Activated CD8-positive, alpha-beta T cell treated with anti-CD3 and anti-CD28 coated beads for 36 hours (primary cell): ENCODE measurements at regions not wholly inside any gene's neighbourhood (a gene's known extent, or its start where the extent isn't known, plus 50 kb on each side); places are given as distances from the start of the nearest gene placed in this dataset.

Experiments used
- ATAC-seq: fragments of 200-7000 bp; cut with Tn5 transposase; one replicate; pipeline ENCODE4 v1.10.0; 2021; ENCODE audit warnings: mild to moderate bottlenecking, moderate library complexity
- CTCF ChIA-PET: fragments of 350-600 bp; sonication (Branson Sonifier 250); formaldehyde crosslinking; loops from one replicate; lab custom pipeline; 2021; ENCODE audit warnings: antibody characterized with exemption; lab: Charles Lee
- POLR2A ChIA-PET: fragments of 350-600 bp; sonication (Branson Sonifier 250); formaldehyde crosslinking; loops from one replicate; lab custom pipeline; 2021; ENCODE audit warnings: antibody characterized with exemption; lab: Charles Lee
- DNase-seq: peaks from one replicate; pipeline ENCODE4 v3.0.0-alpha.2; 2020
- H3K27ac Mint-ChIP-seq: one replicate; pipeline ENCODE4 v1.8.0; 2021; ENCODE audit warnings: mild to moderate bottlenecking, mixed read lengths
- H3K27me3 Mint-ChIP-seq: one replicate; pipeline ENCODE4 v1.8.0; 2021; ENCODE audit warnings: mixed read lengths
- H3K36me3 Mint-ChIP-seq: one replicate; pipeline ENCODE4 v1.8.0; 2021; ENCODE audit warnings: low read depth, mixed read lengths
- H3K4me1 Mint-ChIP-seq: one replicate; pipeline ENCODE4 v1.8.0; 2021; ENCODE audit warnings: low read depth, mixed read lengths
- H3K4me3 Mint-ChIP-seq: one replicate; pipeline ENCODE4 v1.8.0; 2021; ENCODE audit warnings: mild to moderate bottlenecking, moderate library complexity, mixed read lengths
- H3K9me3 Mint-ChIP-seq: one replicate; pipeline ENCODE4 v1.8.0; 2021; ENCODE audit warnings: mixed read lengths
- CTCF ChIP-seq: fragments of 200-600 bp; IDR thresholded peaks from one replicate; pipeline ENCODE4 v1.8.0; 2022; ENCODE audit warnings: antibody characterized with exemption, mild to moderate bottlenecking
- intact Hi-C: fragments of 100-400 bp; cut with micrococcal nuclease; formaldehyde crosslinking; loops from one replicate; pipeline ENCODE4 v1.10.0; 2022

DNA sequence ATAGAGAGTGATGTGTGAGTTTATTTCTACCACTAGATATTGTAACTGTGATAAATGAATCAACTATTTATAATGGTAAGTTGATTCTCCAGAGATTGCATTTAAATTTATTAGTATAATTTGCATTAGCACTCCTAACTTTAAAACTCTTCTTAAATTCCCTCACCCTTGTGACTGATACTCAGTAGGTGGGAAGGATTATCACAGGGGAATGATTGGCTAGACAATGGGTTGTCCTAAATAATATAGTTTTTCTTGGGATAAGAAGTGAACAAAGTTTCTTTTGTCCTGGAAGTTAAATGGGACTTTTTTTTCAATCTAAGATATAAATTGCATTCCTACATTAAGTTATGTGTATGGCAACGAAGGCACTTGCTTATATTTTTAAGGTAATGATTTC, 169.2 kb upstream of the PITX2 start:
- POLR2A ChIA-PET, result no interaction called here

DNA sequence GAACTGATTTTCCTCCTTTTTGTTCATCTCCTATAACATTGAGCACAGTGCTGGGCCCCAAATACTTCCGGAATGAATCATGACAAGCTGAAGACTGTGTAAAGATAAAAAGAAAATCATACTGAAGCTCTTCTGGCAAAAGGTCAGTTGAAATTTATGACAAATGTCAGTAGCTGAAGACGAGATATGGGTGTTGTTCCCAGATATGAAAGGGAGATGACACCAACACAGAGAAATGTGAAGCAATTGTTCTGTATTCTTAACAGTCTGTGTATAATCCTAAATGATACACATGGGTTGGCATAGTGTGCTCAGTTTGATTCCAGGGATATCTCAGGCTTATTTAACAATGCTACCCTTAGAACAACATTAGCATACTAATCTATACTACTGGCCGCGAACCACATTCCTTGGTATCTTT, 170.5 kb upstream of the PITX2 start:
- DNase-seq (no peak), ATAC-seq (no peak)
- intact Hi-C loops, result no loop called here
- H3K9me3 Mint-ChIP-seq, result no peaks in the 10 kb centered on the region
- TF ChIP-seq CTCF, result no peak
- H3K27me3 Mint-ChIP-seq, result no peaks in the 10 kb centered on the region
- H3K27ac Mint-ChIP-seq, result no peak overlapping the region
- H3K36me3 Mint-ChIP-seq, result no peaks in the 10 kb centered on the region
- POLR2A ChIA-PET, result no interaction called here
- H3K4me3 Mint-ChIP-seq, result no peak overlapping the region
- no peaks in the 10 kb centered on the region for H3K4me1 Mint-ChIP-seq
- CTCF ChIA-PET, result interaction anchor here (1.4 kb wide), 1 partner anchor 19 kb away, joined by 3 read pairs; no protein-coding TSS in a partner anchor

More for the DNA sequence above, 169.2 kb upstream of the PITX2 start:
- Mint-ChIP-seq H3K27me3 (no peaks in the 10 kb centered on the region), H3K4me3 (no peak overlapping the region), H3K4me1 (no peaks in the 10 kb centered on the region), H3K36me3 (no peaks in the 10 kb centered on the region), H3K27ac (no peak overlapping the region), H3K9me3 (no peaks in the 10 kb centered on the region)
- TF ChIP-seq CTCF, result no peak
- DNase-seq (no peak), ATAC-seq (no peak)
- intact Hi-C loops, result no loop called here
- CTCF ChIA-PET, result interaction anchor here (1.4 kb wide), 1 partner anchor 18 kb away, joined by 3 read pairs; no protein-coding TSS in a partner anchor

- intact Hi-C loops, result no loop called here
- Mint-ChIP-seq H3K4me3 (no peak overlapping the region), H3K4me1 (no peaks in the 10 kb centered on the region), H3K27me3 (no peaks in the 10 kb centered on the region), H3K36me3 (no peaks in the 10 kb centered on the region), H3K27ac (no peak overlapping the region), H3K9me3 (no peaks in the 10 kb centered on the region)
- CTCF ChIA-PET, result no interaction called here
- no peak for TF ChIP-seq CTCF
- DNase-seq, result no peak
- POLR2A ChIA-PET, result no interaction called here
- no peak for ATAC-seq
These were observed 171.1 kb upstream of the PITX2 start for GRCh38 chr4:110793890-110794554.

DNA sequence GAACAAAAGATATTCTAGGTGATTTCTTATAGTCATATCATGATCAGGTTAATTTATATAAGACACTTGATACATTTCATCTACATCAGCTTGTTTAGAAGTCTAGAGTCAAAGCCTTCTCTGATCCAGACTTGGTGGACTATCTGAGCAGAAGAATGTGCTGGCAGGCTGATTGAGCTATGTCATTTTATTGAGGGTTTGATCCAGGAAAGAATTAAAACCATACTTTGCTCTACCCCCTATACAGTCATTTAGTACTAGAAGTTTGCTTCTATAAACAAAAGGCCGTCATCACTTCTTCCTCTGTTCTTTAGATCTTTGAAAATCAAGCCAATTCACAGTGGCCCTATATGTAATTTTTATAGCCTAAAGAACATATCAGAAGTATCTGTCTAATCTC, 173.1 kb upstream of the PITX2 start:
- no peaks in the 10 kb centered on the region for H3K4me1 Mint-ChIP-seq
- POLR2A ChIA-PET, result no interaction called here
- no peak overlapping the region for H3K4me3 Mint-ChIP-seq
- no peaks in the 10 kb centered on the region for H3K36me3 Mint-ChIP-seq
- intact Hi-C loops, result no loop called here
- no peak for TF ChIP-seq CTCF
- H3K27ac Mint-ChIP-seq, result no peak overlapping the region
- DNase-seq (no peak), ATAC-seq (no peak)
- CTCF ChIA-PET, result no interaction called here
- H3K9me3 Mint-ChIP-seq, result no peaks in the 10 kb centered on the region
- H3K27me3 Mint-ChIP-seq, result no peaks in the 10 kb centered on the region

DNA sequence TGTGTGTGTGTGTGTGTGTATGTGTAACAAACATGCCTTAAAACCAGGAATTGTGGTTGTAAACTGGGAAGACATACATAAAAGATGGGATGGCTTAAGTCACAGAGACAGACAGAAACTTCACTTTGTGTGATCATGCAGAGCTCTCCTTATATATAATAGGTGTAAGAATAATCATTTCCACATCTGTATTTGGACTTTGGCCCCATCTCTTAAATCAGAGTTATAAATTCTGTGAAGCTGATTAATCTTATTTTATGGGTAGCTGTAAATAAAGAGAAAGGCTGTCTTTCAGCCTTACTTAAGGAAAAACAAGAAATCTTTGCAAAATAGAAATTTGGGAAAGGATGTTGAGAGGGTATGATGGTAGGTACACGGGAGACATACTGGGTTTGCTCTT, 174.6 kb upstream of the PITX2 start:
- intact Hi-C loops, result no loop called here
- H3K4me3 Mint-ChIP-seq, result no peak overlapping the region
- H3K4me1 Mint-ChIP-seq, result no peaks in the 10 kb centered on the region
- no peaks in the 10 kb centered on the region for H3K9me3 Mint-ChIP-seq
- no peak for TF ChIP-seq CTCF
- H3K27me3 Mint-ChIP-seq, result no peaks in the 10 kb centered on the region
- ChIA-PET POLR2A (no interaction called here), CTCF (interaction anchor here (0.6 kb wide), 1 partner anchor 1116 kb away, joined by 3 read pairs; no protein-coding TSS in a partner anchor)
- no peak for DNase-seq
- no peaks in the 10 kb centered on the region for H3K36me3 Mint-ChIP-seq
- no peak for ATAC-seq
- no peak overlapping the region for H3K27ac Mint-ChIP-seq
